GM21528 (cell line): ENCODE measurements at regions not wholly inside any gene's neighbourhood (a gene's known extent, or its start where the extent isn't known, plus 50 kb on each side); places are given as distances from the start of the nearest gene placed in this dataset.

Source experiments
- ATAC-seq: cut with Tn5 transposase; IDR thresholded peaks from one replicate; pipeline ENCODE4 v1.9.1; 2021; ENCODE audit warnings: mild to moderate bottlenecking, moderate library complexity; ENCODE audit not compliant: unreplicated experiment, low FRiP score

DNA sequence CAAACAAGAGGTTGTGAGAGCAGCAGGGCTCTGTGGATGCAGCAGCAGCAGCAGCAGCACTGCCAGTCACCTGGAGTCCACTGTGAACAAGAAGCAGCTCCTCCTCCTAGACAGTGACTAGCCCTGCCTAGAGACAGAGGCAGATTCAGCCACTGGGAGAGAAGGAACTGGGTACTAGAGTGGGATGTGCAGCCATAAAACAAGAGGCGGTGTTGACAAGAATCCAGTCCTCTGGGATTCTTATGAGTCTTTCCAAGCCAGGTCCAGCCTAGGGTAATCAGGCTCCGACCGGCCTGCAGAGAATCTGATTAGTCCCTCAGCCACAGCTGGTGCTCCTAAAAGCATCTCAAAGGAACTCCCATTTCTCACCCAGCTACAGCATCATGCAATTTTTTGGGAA lies 83.9 kb upstream of the USP47 start:
- ATAC-seq = no peak

DNA sequence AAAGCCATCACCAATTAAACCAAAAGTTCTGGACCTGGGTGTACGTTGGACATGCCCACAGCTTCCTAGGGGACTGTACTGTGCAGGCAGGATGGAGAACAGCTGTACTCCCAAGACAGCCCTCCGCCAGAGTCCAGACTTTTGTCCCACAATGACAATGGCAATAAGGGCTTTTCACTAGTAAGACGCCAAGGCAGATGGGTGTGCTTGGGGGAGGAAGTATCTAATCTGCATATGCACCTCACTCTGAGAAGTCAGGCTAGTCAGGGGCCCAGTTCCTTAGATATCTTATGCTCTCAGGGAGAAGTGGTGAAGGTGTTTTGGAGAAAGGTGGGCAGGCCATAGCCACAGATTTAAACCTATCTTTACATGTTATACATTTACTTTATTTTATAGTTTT lies 85.1 kb upstream of the USP47 start:
- no peak for ATAC-seq

DNA sequence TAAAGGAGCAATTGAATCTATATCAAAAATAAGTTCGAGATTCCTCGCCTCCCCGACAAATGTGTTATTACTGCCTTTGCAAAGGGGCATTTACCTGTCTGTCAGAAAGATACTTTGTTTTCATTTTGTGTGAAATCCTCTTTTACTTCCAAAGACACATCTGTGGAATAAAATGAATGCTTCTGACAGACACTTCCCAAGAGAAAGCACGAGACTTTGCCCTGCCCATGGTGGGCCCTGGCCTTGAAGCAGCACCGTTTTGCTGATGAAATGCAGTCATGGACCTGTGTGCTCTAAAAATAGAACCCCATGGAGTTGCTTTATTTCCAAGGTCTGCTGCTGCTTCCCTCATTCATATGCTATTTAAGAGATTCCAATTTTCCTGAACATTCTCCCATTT lies 85.9 kb upstream of the USP47 start:
- ATAC-seq = no peak

DNA sequence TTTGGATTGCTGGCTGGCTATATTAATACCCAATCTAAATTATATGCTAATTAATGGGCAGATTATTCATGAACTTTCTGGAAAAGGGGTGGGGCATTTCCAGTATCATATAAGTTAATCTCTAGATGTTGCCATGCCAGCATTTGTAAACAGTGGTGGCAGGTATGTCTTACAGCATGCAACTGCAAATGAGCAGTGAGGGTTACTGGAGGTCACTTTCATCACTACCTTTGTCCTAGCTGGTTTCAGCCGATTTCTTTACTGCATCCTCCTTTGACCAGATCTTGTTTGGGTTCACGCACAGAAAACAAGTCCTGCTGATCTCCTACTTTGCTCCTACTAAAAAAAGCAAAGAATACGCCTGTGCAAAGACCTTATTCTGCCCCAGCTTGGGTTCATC lies 89.1 kb upstream of the USP47 start:
- ATAC-seq = no peak

DNA sequence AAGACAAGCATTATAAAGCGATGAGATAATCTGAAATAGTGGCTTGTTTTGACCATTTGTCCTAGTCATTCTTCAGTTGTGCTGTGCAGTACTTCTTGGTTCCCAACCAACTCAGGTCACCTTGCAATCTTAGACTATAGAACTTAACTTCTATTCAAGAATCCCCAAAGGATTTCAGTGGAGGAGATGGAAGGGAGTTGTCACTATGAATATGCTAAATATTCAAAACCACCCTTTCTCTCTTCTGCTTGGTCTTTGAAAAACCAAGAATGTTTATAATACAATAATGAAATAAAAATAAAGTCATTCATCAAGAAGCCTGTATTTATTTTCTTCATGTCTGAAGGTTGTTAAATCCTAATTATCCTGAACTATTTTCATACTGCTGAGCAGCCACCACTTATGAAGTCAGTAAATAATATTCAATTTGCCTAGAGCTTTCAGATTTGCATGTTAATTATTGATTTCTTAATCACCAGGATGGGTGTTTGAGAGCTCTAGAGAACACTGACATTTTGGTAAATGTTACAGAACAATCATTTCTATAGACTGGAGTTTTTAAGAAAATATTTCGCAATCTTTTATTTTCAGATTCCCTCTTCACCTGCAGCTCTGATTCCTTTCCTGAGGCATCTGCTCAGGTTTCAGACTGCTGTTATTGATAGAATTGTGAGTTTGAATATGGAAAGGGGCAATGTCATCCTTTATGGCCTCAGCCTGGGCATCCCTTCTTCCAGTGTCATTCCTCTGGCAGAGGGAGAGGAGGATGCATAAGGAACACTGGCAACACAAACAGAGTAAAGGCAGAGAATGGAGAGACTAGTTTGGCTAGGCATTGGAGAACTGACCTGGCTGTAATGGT lies 91.5 kb upstream of the USP47 start:
- ATAC-seq = no peak

DNA sequence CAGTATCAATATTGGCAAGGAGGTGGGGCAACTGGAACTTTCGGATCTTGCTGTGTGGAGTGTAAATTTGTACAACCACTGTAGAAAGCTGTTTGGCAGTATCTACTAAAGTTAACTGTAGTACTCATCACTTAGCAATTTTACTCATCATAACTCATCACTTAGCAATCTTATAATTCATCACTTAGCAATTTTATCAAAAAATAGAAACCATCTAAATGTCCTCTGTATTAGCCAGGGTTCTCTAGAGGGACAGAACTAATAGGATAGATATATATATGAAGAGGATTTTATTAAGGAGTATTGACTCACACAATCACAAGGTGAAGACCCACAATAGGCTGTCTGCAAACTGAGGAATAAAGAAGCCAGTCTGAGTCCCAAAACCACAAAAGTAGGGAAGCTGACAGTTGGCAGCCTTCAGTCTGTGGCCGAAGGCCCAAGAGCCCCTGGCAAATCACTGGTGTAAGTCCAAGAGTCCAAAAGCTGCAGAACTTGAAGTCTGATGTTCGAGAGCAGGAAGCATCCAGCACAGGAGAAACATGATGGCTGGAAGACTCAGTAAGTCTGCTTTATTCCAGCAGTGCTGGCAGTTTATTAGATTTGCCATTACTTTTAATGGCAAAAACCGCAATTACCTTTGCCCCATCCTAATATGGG lies 92.9 kb upstream of the USP47 start:
- ATAC-seq = no peak

DNA sequence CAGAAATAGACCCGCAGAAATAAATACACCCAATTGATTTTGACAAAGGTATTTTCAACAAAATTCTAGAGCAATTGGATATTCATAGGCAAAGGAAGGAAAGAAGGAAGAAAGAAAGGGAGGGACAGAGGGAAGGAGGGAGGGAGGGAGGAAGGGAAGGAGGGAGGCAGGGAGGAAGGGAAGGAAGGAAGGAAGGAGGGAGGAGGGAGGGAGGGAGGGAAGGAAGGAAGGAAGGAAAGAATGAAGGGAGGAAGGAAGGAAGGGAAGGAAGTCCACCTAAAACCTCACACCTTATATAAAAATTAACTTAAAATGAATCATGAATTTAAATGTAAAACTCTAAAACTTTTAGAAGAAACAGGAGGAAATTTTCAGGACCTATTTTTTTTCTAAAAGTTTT lies 94.2 kb upstream of the USP47 start:
- ATAC-seq = no peak

DNA sequence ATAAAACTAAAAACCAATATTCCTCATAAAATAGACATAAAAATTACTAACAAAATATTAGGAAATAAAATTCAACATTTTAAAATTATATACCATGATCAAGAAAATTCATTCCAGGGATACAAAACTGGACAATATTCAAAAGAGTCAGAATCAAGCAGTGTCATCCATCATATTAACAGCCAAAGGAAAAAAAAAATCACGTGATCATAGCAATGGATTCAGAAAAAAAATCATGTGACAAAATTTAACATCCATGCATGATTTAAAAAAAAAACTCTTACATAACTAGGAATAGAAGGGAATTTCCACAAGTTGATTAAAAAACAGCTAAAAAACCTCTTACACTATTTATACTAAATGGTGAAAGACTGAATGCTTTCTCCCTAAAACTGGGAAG lies 95.3 kb upstream of the USP47 start:
- no peak for ATAC-seq

DNA sequence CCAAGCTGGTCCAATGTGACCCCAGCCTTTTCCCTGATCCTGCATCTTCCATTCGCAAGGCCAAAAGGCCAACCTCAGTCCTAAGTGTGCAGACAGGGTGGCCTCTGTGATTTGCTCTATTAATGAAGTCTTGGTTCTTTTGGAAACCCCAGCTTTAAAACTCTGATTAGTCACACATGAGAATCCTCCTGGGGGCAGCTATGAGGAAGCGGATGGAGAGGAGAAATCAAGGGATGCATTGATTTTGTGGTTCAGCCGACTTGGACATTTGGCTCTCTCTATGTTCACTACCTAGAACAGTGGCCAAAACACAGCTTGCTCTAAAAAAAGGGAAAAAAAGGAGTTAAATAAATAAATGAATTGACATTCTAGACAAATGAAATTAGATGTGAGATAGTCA lies 98.6 kb upstream of the USP47 start:
- ATAC-seq = no peak

DNA sequence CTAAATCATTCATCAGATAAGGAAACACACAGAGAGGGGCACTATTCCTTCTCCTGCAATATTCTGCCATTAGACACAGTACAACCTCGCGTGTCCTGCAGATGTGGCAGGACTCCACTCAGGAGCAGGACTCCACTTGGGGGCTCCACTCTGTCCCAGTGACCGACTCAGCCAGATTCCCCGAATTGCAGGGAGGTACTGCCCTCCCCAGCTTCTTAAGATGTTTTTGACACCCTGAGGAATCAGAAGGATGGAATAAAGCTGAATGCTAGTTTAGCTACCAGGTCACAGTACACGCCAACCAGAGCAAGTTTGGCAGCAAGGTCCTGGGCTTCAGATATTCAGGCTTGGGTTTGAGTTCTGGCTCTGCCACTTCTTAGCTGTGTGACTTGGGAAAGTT lies 99.3 kb upstream of the USP47 start:
- ATAC-seq = no peak

DNA sequence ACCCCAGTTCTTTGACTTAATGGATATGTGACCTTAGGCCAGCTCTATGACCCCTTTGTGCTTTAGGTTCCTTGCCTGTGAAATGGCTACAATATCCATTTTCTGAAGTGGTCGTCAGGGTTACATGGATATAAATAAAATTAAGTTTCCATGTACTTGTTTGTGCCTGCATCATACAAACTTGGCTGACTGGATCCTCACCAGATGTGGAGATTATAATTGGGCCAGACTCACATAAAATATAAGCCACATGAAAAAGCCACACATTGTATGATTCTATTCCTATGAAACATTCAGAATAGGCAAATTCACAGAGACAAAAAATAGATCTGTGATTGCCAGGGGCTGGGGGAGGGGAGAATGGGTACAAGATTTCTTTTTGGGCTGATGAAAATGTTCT lies 100.9 kb upstream of the USP47 start:
- ATAC-seq = no peak

DNA sequence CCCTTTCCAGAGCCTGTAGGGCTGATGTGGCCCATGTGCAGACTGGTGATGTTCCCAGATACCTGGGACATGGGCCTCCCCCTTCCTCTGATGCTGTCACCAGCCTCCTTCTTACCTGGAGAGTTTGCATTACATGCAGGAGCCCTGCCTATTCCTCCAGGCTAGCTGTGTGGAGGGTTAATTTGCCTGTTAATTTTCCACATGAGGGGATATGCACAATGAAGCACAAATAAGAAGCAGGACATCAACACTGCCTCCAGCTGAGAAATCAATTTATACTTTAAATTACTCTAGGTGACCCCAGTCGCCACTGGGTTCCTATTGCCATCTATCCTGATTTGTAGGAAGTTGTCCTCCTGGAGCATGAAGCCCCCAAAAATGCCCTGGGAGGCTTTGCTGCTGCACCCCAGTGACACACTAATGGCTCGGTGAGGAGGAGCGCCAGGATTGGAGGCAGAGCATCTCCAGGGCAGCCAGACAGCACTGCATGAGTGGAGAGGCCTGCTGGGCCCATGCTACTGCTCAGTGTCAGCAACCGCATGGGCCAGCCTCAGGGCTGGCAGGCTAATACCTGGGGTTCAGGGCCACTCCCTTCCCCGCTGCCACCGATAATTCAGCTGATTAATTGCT lies 101.6 kb upstream of the USP47 start:
- ATAC-seq = no peak

DNA sequence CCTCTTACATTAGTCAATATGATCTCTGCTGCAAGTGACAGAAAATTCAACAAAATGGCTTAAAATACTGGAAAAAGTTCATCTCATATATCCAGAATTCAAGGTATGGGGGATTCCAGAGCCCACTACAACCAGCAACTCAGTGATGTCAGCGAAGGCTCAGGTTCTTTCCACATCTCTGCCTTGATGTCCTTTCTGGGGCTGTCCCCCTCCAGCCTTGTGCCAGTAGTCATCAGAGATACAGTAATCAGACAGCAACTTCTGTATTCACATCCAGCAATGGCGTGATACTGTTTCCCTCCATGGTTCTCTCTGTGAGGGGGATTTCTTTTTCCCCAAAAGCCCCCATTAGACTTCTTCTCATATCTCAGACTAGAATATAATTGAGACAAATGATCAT lies 103.4 kb upstream of the USP47 start:
- no peak for ATAC-seq

DNA sequence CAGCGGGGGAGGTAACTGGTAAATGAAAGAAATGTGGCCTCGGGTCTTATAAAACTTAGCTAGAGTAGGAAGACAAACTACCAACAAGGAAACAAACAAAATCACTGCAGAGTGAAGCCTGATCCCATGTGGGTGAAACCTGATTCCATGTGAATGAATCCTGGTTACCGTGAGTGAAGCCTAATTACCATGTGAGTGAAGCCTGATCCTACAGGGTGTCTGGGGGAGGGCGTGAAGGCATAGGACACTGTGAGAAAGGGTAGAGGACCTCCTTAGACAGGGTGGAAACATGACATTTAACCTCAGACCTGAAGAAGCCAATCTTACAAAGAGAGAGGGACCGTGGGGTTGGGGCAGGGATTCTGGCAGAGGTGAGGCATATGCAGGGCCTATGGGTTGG lies 106.2 kb upstream of the USP47 start:
- ATAC-seq = no peak

DNA sequence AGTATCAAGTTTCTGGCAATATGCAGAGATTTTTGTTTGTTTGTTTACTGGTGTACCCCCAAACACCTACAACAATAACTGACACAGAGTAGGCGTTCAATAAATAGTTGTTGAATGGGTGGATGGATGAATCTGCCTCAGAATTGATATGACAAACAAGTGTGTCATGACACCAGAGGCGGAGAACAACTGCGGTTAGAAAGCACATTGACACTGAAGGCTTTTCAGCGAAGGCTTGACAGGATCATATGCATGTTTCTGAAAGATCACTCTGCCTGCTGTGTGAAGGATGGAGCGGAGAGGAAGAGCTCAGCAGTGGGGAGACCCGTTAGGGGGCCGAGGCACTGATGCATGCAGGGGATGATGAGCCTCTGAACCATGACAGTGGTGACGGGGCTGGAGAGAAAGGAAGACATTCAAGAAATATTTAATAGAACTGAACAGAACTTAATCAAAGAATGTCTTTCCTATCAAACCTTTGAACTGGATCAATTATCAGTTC lies 108.5 kb upstream of the USP47 start:
- no peak for ATAC-seq

DNA sequence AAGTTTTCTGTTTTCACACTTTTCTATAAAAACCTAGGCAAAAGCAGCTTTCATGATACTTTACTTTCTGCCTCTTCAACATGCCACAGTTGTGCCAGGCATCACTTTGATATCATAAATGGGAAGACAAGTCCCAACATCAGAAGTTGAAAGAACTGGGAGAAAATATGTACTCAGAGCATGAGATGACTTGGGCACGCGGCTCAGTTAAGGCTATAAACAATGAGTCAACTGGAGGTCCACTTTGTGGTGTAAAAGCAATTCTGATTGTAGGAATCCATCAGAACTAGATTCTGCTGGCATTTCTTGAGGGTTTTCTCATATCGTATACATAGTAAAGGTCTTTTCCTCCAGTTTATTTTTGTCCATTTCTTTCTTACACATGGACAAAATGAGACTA lies 109.7 kb upstream of the USP47 start:
- ATAC-seq = no peak

DNA sequence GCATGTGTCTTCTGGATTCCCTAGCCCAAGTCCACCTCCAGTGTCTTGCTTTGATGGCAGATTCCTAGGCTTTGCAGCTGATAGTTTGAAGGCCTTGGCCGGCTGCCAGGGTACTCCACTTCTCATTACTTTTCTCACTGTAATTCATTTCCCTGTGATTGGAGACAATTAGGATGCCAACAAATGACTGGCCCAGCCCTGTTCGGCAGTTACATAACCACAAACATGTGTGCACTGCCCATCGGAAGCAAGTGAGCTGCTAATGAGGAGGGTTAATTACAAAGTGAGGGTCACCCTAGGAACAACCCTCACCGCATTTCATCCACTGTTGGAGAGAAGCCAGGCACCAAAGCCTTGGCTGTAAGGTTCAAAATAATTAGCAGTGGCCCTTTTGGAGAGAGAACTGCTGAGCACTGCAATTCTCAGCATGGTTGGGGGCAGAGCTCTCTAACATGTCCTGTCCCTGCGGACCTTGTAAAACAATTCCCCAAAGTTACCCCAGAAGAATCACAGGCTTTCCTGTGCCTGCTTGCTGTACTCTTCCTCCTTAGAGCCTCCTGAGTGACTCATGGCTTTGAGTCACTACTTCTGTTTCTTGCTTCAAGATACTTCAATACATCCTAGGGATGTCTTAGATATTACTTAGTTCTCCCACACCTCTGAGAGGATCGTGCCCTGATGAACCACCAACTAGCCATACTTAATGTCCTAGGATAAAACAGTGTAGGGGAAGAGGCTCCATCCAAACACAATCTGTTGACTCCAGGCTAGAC lies 109.7 kb upstream of the GALNT18 start:
- no peak for ATAC-seq

DNA sequence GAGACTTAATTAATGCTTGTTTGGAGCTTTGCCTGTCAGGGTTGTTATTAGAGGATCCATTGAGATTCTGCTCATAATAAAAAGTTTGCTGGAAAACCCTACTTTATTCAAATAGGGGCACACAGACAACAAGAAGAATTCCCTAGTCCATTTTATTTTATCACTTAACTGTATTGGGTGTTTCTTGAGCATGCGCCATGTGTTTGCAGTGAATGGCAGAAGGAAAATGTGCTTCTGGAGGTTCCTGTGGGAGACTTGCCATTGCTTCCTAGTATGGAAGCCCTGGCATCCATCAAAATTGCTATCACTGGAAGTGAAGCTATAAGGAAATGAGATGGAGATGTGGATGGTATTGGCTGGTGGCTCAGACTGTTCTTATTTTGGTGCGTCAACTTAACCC lies 106.6 kb upstream of the GALNT18 start:
- ATAC-seq = no peak

DNA sequence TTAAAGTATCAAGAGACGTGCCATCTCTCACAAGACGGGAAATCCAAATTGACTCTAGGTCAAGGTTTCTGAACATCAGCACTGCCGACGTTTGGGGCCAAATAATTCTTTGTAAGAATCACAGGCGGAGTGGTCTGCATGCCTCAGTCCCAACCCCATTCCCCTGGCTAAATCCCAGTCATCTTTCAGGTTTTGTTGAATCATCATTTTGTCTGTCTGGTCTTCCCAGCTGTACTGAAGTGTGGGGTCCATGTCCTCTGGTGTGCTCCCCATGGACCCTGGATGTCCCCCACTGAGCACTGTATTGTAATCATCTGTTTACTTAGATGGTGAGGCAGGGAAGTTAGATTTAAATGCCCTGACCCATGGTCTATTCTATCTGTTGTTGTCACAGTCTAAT lies 103.6 kb upstream of the GALNT18 start:
- ATAC-seq = no peak

DNA sequence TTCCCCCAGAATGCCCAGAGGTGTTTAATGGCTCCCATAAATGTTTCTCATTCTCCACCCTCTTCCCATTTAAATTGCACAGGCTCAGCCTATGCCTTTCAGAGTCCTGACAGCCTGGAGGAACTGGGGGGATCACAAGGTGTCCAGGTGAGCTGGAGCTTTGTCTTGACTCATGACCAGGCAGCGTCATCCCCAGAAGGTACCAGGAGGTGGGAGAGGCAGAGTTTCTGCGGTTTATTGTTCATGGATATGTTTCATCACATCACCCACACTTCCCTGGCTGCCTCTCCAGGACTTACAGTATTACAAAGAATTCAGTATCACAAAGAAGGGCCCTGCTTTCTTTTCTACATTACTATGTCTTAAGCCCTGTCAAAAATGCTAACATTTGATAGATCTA lies 103.2 kb upstream of the GALNT18 start:
- ATAC-seq = no peak

DNA sequence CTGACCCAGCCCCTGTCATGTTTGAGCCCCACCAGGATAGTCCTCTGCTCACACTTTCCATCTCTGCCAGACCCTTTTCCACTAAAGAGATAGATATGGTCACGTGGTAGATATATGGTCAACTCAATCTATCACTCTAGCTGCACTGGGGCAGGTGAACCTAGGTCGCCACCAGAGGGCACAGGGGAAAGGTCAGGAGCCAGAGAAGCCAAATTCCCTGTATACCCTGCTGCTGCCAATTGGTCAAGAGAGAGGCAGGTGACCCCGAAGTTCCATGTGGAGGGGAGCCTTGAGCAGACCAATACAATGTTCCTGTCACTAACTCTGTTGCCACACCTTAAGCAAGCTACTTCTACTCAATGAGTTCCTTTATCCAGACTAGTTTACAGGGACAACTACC lies 101.1 kb upstream of the GALNT18 start:
- no peak for ATAC-seq
